Endothelial cell of umbilical vein (primary cell): ENCODE measurements at regions not wholly inside any gene's neighbourhood (a gene's known extent, or its start where the extent isn't known, plus 50 kb on each side); places are given as distances from the start of the nearest gene placed in this dataset.
A peak's percentile ranks its signal among the peaks of the same experiment; 100 is the strongest.

ENCODE experiments used
- BruUV-seq: library from RNA; stranded (reverse); fragments of 400-500 nt; replicated peaks from 2 replicates; lab custom pipeline; 2021; lab: Mats Ljungman, UMichigan
- CTCF ChIA-PET: fragments of 300-600, 350-600 bp; sonication (Branson Sonifier 250); formaldehyde crosslinking; loops from one replicate; lab custom pipeline; 2021; ENCODE audit warnings: antibody characterized with exemption, inconsistent platforms; lab: Charles Lee
- POLR2A ChIA-PET: fragments of 300-600, 350-600 bp; sonication (Branson Sonifier 250); formaldehyde crosslinking; loops from one replicate; lab custom pipeline; 2021; ENCODE audit warnings: antibody characterized with exemption, inconsistent platforms; lab: Charles Lee
- DNase-seq: peaks from one replicate; pipeline ENCODE4 v3.0.0-alpha.2; 2011; ENCODE audit warnings: low read depth, low spot score
- FAIRE-seq: peaks from 2 replicates; lab custom pipeline; 2011; peaks lifted over from hg19 to GRCh38; lab: Jason Lieb, UNC
- H2AFZ ChIP-seq: 2 replicates; pipeline ENCODE4 v1.6.0; 2012; ENCODE audit warnings: low read depth, low read length, control low read depth, inconsistent platforms
- H3K27ac ChIP-seq: 2 replicates; pipeline ENCODE4 v1.5.1; 2011; ENCODE audit warnings: low read depth, mild to moderate bottlenecking, control low read depth, low read length, moderate library complexity; ENCODE audit not compliant: insufficient read depth
- H3K27me3 ChIP-seq, 2 experiments: 2 replicates each; pipeline versions ENCODE4 v1.6.0 to v1.6.1; 2011; ENCODE audit warnings: low read length in 2 of 2, mixed read lengths in 1 of 2; ENCODE audit not compliant: control insufficient read depth in 2 of 2, insufficient read depth in 2 of 2
- H3K36me3 ChIP-seq, 2 experiments: 2 replicates in 1 of 2; 3 replicates in 1 of 2; pipeline ENCODE4 v1.5.1; 2011; ENCODE audit warnings: low read length in 2 of 2, mild to moderate bottlenecking in 1 of 2, moderate library complexity in 1 of 2; ENCODE audit not compliant: control insufficient read depth in 2 of 2, insufficient read depth in 2 of 2; ENCODE audit errors: extremely low read depth in 1 of 2
- H3K4me1 ChIP-seq: 3 replicates; pipeline ENCODE4 v1.5.1; 2011; ENCODE audit warnings: mild to moderate bottlenecking, low read length; ENCODE audit not compliant: control insufficient read depth, insufficient read depth; ENCODE audit errors: extremely low read depth
- H3K4me2 ChIP-seq: 2 replicates; pipeline ENCODE4 v1.6.1; 2011; ENCODE audit warnings: low read length, control low read depth, mixed read lengths; ENCODE audit not compliant: insufficient read depth
- H3K4me3 ChIP-seq, 3 experiments: fragments of 200-600 bp in 1 of 3; sonication (generic), shearing (Covaris generic) in 1 of 3; replicated peaks in 1 of 3; 2 replicates each; pipeline ENCODE4 v1.5.1; 2011 to 2016; ENCODE audit warnings: control low read depth in 3 of 3, low read length in 3 of 3, mild to moderate bottlenecking in 2 of 3, inconsistent platforms in 1 of 3, low read depth in 1 of 3, moderate library complexity in 1 of 3; ENCODE audit not compliant: insufficient read depth in 1 of 3
- H3K79me2 ChIP-seq: 2 replicates; pipeline ENCODE4 v1.6.0; 2012; ENCODE audit warnings: low read length, inconsistent platforms; ENCODE audit not compliant: control insufficient read depth, insufficient read depth
- H3K9ac ChIP-seq: replicated peaks from 2 replicates; pipeline ENCODE3; 2011; ENCODE audit warnings: low read length, control low read depth; ENCODE audit not compliant: insufficient read depth; ENCODE audit errors: extremely low read depth
- H3K9me1 ChIP-seq: replicated peaks from 3 replicates; pipeline ENCODE4 v1.6.0; 2011; ENCODE audit warnings: mild to moderate bottlenecking, low read length; ENCODE audit not compliant: control insufficient read depth, insufficient read depth; ENCODE audit errors: extremely low read depth
- H3K9me3 ChIP-seq: replicated peaks from 2 replicates; pipeline ENCODE4 v1.5.1; 2012; ENCODE audit warnings: low read length, inconsistent platforms; ENCODE audit not compliant: control insufficient read depth, insufficient read depth
- H4K20me1 ChIP-seq: replicated peaks from 2 replicates; pipeline ENCODE3; 2011; ENCODE audit warnings: mild to moderate bottlenecking, low read length; ENCODE audit not compliant: control insufficient read depth, insufficient read depth; ENCODE audit errors: extremely low read depth
- CTCF ChIP-seq, 2 donors: IDR thresholded peaks; 1 replicate in 1 of 2; 2 replicates in 1 of 2; pipeline ENCODE4 v1.5.1; 2011; ENCODE audit warnings: low read length in 2 of 2, mild to moderate bottlenecking in 2 of 2, moderate library complexity in 2 of 2, control low read depth in 1 of 2, inconsistent platforms in 1 of 2, low read depth in 1 of 2; ENCODE audit not compliant: insufficient read depth in 1 of 2; ENCODE audit errors: extremely low read depth in 1 of 2
- EZH2 ChIP-seq: IDR thresholded peaks from 2 replicates; pipeline ENCODE4 v1.6.1; 2012; ENCODE audit warnings: borderline replicate concordance, low read depth, mild to moderate bottlenecking, moderate library complexity, low read length, inconsistent platforms; ENCODE audit not compliant: severe bottlenecking
- FOS ChIP-seq: IDR thresholded peaks from 2 replicates; pipeline ENCODE4 v1.6.1; 2011; ENCODE audit warnings: mild to moderate bottlenecking, low read length, moderate library complexity, borderline replicate concordance; ENCODE audit not compliant: insufficient read depth
- GATA2 ChIP-seq: IDR thresholded peaks from 2 replicates; pipeline ENCODE4 v1.7.0; 2011; ENCODE audit warnings: low read depth, mild to moderate bottlenecking, moderate library complexity, mixed read lengths, low read length; ENCODE audit not compliant: insufficient read length, insufficient read depth
- JUN ChIP-seq: IDR thresholded peaks from 2 replicates; pipeline ENCODE4 v1.6.1; 2011; ENCODE audit warnings: borderline replicate concordance, low read depth; ENCODE audit not compliant: insufficient read length, insufficient read depth
- MYC ChIP-seq: IDR thresholded peaks from one replicate; pipeline ENCODE4 v1.6.1; 2011; ENCODE audit warnings: mild to moderate bottlenecking, low read depth, low read length
- POLR2A ChIP-seq: IDR thresholded peaks from 2 replicates; pipeline ENCODE4 v1.6.1; 2012; ENCODE audit warnings: low read depth, mild to moderate bottlenecking, control low read depth, low read length
- POLR2AphosphoS5 ChIP-seq: IDR thresholded peaks from 2 replicates; pipeline ENCODE4 v1.6.1; 2012; ENCODE audit warnings: low read depth, mild to moderate bottlenecking, control low read depth, low read length, moderate library complexity; ENCODE audit not compliant: insufficient read depth
- dilution Hi-C: fragments of 300-500 bp; cut with MboI; formaldehyde crosslinking; loops from one replicate; pipeline ENCODE4 v1.15.0; 2019; ENCODE audit warnings: low sequenced_read_pairs; ENCODE audit not compliant: extremely low pct_ligation_motif_present
- intact Hi-C: fragments of 100-400 bp; cut with micrococcal nuclease; formaldehyde crosslinking; loops from one replicate; pipeline ENCODE4 v1.10.0; 2022
- TF ChIP-seq, protein P1 (sequence below): IDR thresholded peaks from 2 replicates; pipeline ENCODE4 v1.6.1; 2011; ENCODE audit not compliant: insufficient read depth, insufficient read length

DNA sequence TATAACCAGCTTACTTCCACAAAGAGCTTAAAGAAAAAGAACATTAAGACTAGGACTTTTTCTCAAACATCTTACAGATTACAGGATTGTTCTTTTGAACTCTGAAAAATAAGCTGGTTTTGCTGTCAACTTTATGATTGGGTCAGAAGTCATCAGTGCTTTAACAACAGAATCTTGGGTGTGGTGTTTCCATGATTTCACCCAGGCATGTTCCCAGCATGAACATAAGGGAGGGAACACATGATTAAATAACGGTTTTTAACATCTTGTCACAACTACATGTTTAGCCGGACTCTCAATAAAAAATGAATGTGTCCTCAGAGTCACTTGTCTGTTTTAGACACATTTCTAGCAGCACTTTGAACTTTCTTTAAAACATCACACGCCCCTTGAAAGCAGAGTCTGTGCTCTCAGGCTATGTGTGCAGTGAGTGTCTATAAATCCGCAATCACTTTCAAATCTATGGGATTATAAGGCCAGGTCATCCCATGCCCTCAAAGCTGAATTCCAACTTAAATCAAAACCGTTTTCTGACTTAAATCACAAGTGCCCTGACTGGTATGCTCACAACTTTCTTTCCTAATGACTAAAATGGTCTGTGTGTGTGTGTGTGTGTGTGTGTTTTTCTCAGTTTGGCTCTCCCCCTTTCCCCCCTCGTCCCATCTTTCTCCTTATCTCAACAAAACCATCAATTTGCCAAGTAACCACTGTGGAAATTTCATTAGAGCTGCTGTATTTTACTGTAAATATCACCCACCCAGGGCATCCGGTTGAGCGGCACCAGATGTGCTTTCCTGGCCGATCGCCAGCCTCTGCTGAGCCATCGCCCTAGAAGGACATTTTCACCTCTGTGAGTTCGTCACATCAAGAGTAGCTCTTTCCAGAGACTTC is 216.8 kb upstream of the DTNBP1 start:
- H3K4me1 ChIP-seq: peaks cover 21% of the 10 kb centered on the region
- H3K79me2 ChIP-seq: no peaks in the 10 kb centered on the region
- H4K20me1 ChIP-seq: no peaks in the 10 kb centered on the region
- FAIRE-seq: peak; percentile 80
- TF ChIP-seq GATA2 (peak; percentile 71), POLR2AphosphoS5 (no peak), FOS (no peak)
- peak overlapping the region; percentile 2 for H2AFZ ChIP-seq
- no peaks in the 10 kb centered on the region for H3K27me3 ChIP-seq
- DNase-seq: peak; percentile 87
- intact Hi-C loops (loop anchor here (1.0 to 5.0 kb wide), 2 partner anchors 43 to 83 kb away; no protein-coding TSS in a partner anchor), dilution Hi-C loops (no loop called here)
- H3K4me3 ChIP-seq: no peak overlapping the region
- POLR2A ChIA-PET: interaction anchor here (0.6 to 1.4 kb wide), 4 partner anchors 66 to 596 kb away, joined by 3 to 4 read pairs (median 3); partner anchors contain the start of gene MYLIP
- no peak overlapping the region for H3K9ac ChIP-seq
- H3K4me2 ChIP-seq: peak overlapping the region; percentile 4
- no peak overlapping the region for H3K27ac ChIP-seq
- no TSS peak for BruUV-seq
- no peaks in the 10 kb centered on the region for H3K36me3 ChIP-seq
- no peaks in the 10 kb centered on the region for H3K9me3 ChIP-seq
- CTCF ChIA-PET: interaction anchor here (0.6 to 2.4 kb wide), 11 partner anchors 10 to 252 kb away, joined by 3 to 13 read pairs (median 4); partner anchors contain the start of gene MYLIP
- no peaks in the 10 kb centered on the region for H3K9me1 ChIP-seq

DNA sequence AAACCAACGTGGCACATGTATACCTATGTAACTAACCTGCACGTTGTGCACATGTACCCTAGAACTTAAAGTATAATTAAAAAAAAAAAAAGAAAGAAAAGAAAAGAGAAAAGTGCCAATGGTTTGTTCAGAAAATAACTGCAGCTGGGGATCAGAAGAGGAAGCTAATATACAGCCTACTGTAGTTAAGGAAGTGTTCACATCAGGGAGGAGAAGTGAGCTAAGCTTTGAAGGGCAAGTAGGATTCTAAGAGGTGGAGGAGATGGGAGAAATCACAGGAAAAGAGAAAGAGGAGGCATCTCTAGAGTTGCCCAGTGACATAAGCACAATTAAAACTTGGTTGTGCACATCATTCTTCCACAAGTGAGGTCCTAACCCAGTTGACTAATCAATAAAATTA is 214.4 kb upstream of the DTNBP1 start:
- peaks cover 21% of the 10 kb centered on the region for H3K4me1 ChIP-seq
- no peak for FAIRE-seq
- no peak overlapping the region for H3K4me3 ChIP-seq
- H3K9ac ChIP-seq: no peak overlapping the region
- no peaks in the 10 kb centered on the region for H3K9me3 ChIP-seq
- H4K20me1 ChIP-seq: no peaks in the 10 kb centered on the region
- BruUV-seq: no TSS peak
- DNase-seq: no peak
- H3K27ac ChIP-seq: no peak overlapping the region
- H3K4me2 ChIP-seq: no peak overlapping the region
- no peaks in the 10 kb centered on the region for H3K36me3 ChIP-seq
- no peaks in the 10 kb centered on the region for H3K79me2 ChIP-seq
- dilution Hi-C loops (no loop called here), intact Hi-C loops (no loop called here)
- TF ChIP-seq EZH2 (no peak), FOS (no peak), JUN (no peak), MYC (no peak), CTCF (IDR thresholded peaks at IDR 0.05; ENCODE audit: extremely low read depth in 1 of 2, insufficient read depth in 1 of 2, low read depth in 1 of 2, low read length in 2 of 2) (no peak), GATA2 (no peak), POLR2AphosphoS5 (no peak), POLR2A (no peak)
- TF ChIP-seq, protein P1, sequence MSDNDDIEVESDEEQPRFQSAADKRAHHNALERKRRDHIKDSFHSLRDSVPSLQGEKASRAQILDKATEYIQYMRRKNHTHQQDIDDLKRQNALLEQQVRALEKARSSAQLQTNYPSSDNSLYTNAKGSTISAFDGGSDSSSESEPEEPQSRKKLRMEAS: no peak
- no peaks in the 10 kb centered on the region for H3K27me3 ChIP-seq
- H3K9me1 ChIP-seq: no peaks in the 10 kb centered on the region
- no peak overlapping the region for H2AFZ ChIP-seq
- POLR2A ChIA-PET: no interaction called here
- CTCF ChIA-PET: no interaction called here
